Fibroblast of mammary gland (primary cell): ENCODE measurements at regions not wholly inside any gene's neighbourhood (a gene's known extent, or its start where the extent isn't known, plus 50 kb on each side); places are given as distances from the start of the nearest gene placed in this dataset.

Experiments
- DNase-seq: peaks from one replicate; pipeline ENCODE4 v3.0.0-alpha.2; 2010; ENCODE audit warnings: low read depth
- H3K4me3 ChIP-seq: 2 replicates; pipeline ENCODE4 v1.5.1; 2011; ENCODE audit warnings: low read depth, mild to moderate bottlenecking, low read length, moderate library complexity; ENCODE audit not compliant: control insufficient read depth
- TF ChIP-seq, protein P1 (sequence below): conservative IDR thresholded peaks from 2 replicates; pipeline ENCODE4 v1.5.1; 2011; ENCODE audit warnings: low read depth, low read length, inconsistent platforms; ENCODE audit not compliant: control insufficient read depth, insufficient read depth

DNA sequence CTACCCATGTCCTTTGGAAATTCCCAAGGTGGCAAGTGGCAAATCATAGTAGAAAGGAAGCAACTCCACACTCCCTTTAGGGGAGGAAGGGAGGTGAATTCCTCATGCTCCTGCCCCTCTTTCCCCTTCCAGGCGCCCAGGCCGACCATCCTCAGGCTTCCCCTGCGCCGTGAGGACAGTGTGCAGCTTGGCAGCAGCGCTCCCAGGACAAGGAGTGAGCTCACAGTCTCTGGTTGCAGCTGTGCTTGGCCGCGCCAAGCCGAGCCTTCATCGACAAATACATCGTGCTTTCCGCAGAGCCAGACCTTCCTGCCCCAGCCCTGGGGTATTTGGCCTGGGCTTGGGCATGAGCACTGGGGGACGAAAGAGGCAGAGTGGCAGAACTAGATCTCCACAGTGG, 112.6 kb downstream of the ENGASE start:
- TF ChIP-seq, protein P1, sequence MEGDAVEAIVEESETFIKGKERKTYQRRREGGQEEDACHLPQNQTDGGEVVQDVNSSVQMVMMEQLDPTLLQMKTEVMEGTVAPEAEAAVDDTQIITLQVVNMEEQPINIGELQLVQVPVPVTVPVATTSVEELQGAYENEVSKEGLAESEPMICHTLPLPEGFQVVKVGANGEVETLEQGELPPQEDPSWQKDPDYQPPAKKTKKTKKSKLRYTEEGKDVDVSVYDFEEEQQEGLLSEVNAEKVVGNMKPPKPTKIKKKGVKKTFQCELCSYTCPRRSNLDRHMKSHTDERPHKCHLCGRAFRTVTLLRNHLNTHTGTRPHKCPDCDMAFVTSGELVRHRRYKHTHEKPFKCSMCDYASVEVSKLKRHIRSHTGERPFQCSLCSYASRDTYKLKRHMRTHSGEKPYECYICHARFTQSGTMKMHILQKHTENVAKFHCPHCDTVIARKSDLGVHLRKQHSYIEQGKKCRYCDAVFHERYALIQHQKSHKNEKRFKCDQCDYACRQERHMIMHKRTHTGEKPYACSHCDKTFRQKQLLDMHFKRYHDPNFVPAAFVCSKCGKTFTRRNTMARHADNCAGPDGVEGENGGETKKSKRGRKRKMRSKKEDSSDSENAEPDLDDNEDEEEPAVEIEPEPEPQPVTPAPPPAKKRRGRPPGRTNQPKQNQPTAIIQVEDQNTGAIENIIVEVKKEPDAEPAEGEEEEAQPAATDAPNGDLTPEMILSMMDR, result no peak
- no peak for DNase-seq
- no peak overlapping the region for H3K4me3 ChIP-seq

DNA sequence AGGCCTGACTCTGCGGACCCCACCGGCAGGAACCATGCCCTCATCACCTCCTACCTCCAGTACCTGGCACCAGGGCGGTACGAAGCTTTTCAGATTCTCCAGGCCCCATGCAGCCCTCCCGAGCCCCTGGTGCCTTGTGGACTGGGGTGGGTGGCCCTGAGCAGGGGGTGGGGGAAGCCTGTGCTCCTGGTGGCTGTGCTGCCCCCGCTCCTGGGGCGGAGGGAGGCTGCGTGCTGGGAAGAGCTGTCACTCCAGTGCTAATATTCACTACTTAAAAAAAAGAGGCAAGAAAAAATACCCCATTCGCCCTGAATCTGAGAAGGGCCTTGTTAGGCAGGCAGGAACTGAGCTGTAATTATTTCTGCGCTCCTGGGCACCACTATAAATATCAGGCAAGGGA, 111.8 kb downstream of the ENGASE start:
- H3K4me3 ChIP-seq, result no peak overlapping the region
- TF ChIP-seq, protein P1, result no peak
- no peak for DNase-seq

DNA sequence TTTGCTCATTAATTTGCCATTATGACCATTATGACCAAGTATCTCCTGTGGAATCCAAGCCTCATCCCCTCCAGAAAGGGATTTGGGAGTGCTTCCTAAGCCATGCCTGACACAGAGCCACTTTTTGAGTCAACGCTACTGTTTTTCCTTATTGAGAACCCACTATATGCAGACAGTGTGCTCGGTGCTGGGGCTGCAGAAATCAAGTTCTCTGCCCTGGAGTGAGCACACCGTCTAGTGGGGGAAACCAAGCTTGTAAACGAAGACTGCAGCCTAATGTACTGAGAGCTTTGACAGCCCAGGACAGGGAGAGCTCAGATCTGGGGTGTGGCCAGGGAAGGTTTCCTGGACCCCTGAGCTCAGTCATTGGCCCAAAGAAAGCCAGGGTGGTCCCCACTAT, 111.0 kb downstream of the ENGASE start:
- no peak overlapping the region for H3K4me3 ChIP-seq
- no peak for DNase-seq
- TF ChIP-seq, protein P1, result no peak

DNA sequence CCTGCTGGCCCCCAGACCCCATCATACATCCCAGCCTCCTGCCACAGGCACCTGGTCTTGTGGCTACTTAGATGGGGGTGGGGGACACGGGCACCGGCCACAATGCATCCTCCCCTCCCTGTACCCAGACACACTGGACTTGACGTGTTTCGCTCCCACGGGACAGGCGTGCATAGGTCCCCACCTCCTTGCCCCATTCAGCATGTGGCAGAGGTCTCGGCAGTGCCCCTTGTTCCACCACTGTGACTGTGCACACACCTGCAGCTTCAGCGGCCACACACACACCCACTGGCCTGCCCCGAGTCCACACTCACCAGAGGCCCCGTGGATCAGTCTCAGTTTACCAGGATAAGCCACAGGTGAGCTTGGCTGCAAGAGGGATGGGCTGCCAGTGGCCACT, 109.6 kb downstream of the ENGASE start:
- H3K4me3 ChIP-seq, result no peak overlapping the region
- TF ChIP-seq, protein P1, result no peak
- DNase-seq, result no peak

DNA sequence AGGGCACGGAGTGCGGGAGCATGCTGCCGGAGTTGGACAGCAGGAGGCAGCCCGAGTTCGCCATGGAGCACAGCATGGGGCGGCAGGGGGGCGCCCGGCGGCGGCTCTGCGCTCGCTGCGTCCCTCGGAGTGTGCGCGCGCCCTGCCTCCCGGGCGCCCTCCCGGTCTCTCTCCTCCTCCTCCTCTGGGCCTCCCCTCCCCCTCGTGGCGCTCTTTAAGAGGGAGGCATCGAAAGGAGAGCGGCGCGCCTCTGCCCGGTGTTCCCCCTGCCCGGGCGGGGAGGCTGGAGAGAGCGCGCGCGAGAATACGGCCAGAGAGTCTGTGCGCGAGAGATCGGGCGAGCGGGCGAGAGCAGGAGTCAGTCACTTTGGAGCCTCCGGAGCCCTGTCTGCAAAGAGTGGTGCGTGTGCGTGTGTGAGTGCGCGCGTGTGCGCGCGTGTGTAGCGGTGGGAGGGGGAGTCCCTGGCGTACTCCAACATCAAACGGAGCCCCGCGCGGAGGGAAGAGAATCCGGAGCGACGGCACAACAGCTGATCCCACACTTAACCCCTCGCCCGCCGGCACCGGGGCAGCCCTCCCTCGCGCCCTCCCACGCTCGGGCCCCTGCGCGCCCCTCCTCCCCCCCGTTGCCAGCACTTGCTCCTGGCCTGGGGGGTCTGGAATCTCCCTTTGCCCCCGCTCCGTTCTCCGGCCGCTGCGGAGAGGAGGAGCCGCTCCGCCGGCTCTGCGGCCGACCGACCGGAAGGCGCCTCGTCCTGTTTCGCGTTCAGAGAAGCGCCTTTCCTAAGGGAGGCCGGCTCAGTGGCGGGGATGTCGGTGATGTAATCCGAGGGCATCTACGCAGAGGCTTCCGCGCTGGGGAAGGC, 108.9 kb downstream of the ENGASE start:
- TF ChIP-seq, protein P1, result no peak
- no peak overlapping the region for H3K4me3 ChIP-seq
- no peak for DNase-seq

DNA sequence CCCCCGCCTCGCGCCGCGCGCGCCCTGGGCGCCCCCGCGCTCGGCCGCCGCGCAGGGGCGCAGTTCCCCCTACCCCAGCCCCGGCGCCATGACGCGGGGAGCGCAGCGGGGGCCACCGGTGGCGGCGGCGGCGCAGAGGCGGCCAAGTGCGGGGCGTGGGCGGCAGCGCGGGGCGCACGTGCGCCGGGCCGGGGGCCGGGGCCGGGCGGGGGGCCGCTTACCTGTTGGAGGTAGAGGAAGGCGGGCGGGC, 108.3 kb downstream of the ENGASE start:
- DNase-seq, result no peak
- TF ChIP-seq, protein P1, result no peak
- no peak overlapping the region for H3K4me3 ChIP-seq
